SKM-1 treated with dmso at 0.1 percent for 144 hours (cell line): ENCODE measurements at regions not wholly inside any gene's neighbourhood (a gene's known extent, or its start where the extent isn't known, plus 50 kb on each side); places are given as distances from the start of the nearest gene placed in this dataset.

Experiments
- DNase-seq: peaks from one replicate; lab custom pipeline; 2025; ENCODE audit not compliant: unreplicated experiment; lab: John Stamatoyannopoulos, UW

GRCh38 chr6:18752278-18753068 lies 365.3 kb downstream of the RNF144B start:
- no peak for DNase-seq

- DNase-seq, result no peak
Measured at GRCh38 chr6:18753076-18753475, 365.9 kb downstream of the RNF144B start.

GRCh38 chr6:18763086-18763485 lies 375.9 kb downstream of the RNF144B start:
- no peak for DNase-seq

GRCh38 chr6:18784794-18785193 lies 397.6 kb downstream of the RNF144B start:
- no peak for DNase-seq

GRCh38 chr6:18785810-18786490 lies 398.8 kb downstream of the RNF144B start:
- DNase-seq, result no peak

- DNase-seq, result no peak
Measured at GRCh38 chr6:18792866-18793265, 405.7 kb downstream of the RNF144B start.

GRCh38 chr6:18795726-18796125 lies 408.6 kb downstream of the RNF144B start:
- DNase-seq, result no peak

GRCh38 chr6:18820725-18821124 lies 433.6 kb downstream of the RNF144B start:
- DNase-seq, result no peak

- DNase-seq, result peak; percentile 50
Measured at GRCh38 chr6:18823782-18824386, 436.7 kb downstream of the RNF144B start.

- no peak for DNase-seq
Measured at GRCh38 chr6:18829272-18829870, 442.2 kb downstream of the RNF144B start.

- no peak for DNase-seq
Measured at GRCh38 chr6:18835976-18836375, 448.8 kb downstream of the RNF144B start.

GRCh38 chr6:18837013-18837412 lies 449.9 kb downstream of the RNF144B start:
- DNase-seq, result no peak

GRCh38 chr6:18842534-18842933 lies 455.4 kb downstream of the RNF144B start:
- no peak for DNase-seq

GRCh38 chr6:18845896-18846295 lies 458.7 kb downstream of the RNF144B start:
- DNase-seq, result no peak

GRCh38 chr6:18846327-18846726 lies 459.2 kb downstream of the RNF144B start:
- DNase-seq, result no peak

GRCh38 chr6:18861204-18861603 lies 474.1 kb downstream of the RNF144B start:
- DNase-seq, result no peak

GRCh38 chr6:18883268-18883667 lies 496.1 kb downstream of the RNF144B start:
- DNase-seq, result no peak

GRCh38 chr6:18883851-18884250 lies 496.7 kb downstream of the RNF144B start:
- DNase-seq, result no peak

GRCh38 chr6:18893540-18894269 lies 506.6 kb downstream of the RNF144B start:
- no peak for DNase-seq

GRCh38 chr6:18897350-18897749 lies 510.2 kb downstream of the RNF144B start:
- no peak for DNase-seq

- no peak for DNase-seq
Measured at GRCh38 chr6:18904681-18905080, 517.5 kb downstream of the RNF144B start.
